Right lobe of liver (tissue), 4 donors: ENCODE measurements at regions not wholly inside any gene's neighbourhood (a gene's known extent, or its start where the extent isn't known, plus 50 kb on each side); places are given as distances from the start of the nearest gene placed in this dataset.

Experiments used
- CTCF ChIP-seq, 4 donors: fragments of 200-600 bp in 3 of 4; fragments of 450-650 bp in 1 of 4; IDR thresholded peaks; one replicate each; pipeline versions ENCODE4 v1.5.1 to v1.8.0; 2016 to 2022; ENCODE audit warnings: antibody characterized with exemption in 4 of 4, mild to moderate bottlenecking in 2 of 4
- POLR2A ChIP-seq: fragments of 450-650 bp; IDR thresholded peaks from one replicate; pipeline ENCODE4 v1.6.1; 2017; ENCODE audit warnings: antibody characterized with exemption, mild to moderate bottlenecking
- donor health status: DM: no; HTN: no; CAD: no.
- donor health status: DM: no; HTN: no; CAD: no.
- donor health status: DM: no; HTN: yes; CAD: no.

- TF ChIP-seq CTCF (IDR thresholded peaks at IDR 0.05) (no peak), POLR2A (no peak)
Observed at GRCh38 chr1:17895986-17896385, 140.9 kb downstream of the ACTL8 start.
